Midbrain (tissue), 1 donor: ENCODE measurements at regions not wholly inside any gene's neighbourhood (a gene's known extent, or its start where the extent isn't known, plus 50 kb on each side); places are given as distances from the start of the nearest gene placed in this dataset.

Experiments used
- DNase-seq: peaks from one replicate; lab custom pipeline; 2025; lab: John Stamatoyannopoulos, UW

DNA sequence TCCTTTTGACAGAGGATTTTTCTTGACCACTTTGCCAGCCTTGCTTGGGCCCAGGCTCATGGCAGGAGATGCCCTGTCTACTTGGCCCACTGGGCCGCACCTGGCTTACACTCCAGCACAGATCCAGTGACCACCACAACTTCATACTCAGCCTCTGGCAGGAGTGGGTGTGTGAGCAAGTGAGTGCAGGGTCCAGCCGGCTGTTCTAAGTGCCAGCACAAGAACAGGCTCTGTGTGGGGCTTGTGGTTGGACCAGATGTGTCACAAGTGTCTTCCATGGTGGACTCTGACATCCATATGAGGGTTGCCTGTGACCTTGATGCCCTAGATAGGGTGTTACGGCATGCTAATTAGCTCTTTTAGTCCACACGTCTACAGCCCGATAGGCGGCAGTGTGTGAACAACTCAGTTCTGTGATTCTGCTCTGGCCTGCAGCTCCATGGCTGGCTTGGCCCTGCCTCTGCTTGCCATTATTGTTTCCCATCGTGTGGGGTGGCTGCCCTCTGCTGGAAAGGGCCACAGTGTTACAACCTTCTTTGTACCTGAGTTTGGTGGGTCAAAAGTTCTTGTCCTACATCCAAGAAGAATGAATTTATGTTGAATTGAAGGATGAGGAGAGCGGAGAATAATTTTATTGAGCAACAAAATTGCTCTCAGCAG is 1089.1 kb downstream of the SLC6A15 start:
- DNase-seq: no peak

DNA sequence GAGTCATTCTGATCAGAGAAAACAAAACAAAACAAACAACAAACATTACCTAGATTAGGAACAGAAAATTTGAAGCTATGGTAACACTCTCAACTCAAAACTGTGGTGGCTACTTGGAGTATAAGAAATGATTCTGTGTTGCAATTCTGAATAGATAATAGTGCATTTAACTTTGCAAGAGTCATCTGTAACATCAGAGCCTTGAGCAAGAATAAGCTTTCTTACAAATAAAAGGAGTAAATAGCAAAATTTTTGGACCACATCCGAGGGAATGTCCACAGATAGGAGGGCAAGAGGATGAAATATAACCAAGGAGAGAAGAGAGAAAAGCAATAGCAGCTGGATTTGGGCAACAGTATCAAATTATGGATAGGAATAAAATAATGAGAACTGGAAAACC is 1090.6 kb downstream of the SLC6A15 start:
- no peak for DNase-seq

DNA sequence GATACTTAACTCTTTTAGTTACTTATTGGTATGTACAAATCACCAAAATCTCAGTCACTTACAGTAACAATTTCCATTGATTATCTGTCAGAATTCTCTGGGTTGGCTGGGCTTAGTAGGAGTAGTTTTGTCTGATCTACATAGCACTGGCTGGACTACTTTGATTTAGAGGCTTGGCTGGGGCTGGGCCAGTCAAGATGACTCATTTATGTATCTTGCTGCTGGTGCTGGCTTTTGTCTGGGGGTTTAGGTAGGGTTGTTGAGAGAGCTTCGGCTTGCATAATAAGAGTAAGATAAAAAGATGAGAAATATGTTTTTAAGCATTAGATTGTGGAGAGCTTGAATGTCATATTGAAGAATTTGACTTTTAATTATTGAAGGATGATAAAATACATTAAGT is 1093.7 kb downstream of the SLC6A15 start:
- DNase-seq: no peak

DNA sequence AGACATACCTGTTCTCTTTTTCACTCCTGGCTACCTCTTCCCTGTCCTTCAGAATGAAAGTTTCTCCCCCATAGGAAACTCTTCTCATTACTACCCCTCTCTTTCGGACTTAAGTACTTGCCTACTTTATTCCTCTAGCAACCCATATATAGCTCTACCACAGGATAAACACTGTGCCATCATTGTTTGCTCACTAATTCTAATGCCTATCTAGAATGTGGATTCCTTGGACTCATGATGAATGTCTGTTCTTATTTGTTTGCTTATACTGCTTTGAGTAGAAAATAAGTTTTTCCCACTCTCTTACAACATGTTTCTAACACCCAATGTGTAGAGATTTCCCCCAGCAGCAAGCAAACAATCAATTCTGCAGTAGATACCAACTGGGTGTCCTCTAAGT is 1094.9 kb downstream of the SLC6A15 start:
- no peak for DNase-seq

DNA sequence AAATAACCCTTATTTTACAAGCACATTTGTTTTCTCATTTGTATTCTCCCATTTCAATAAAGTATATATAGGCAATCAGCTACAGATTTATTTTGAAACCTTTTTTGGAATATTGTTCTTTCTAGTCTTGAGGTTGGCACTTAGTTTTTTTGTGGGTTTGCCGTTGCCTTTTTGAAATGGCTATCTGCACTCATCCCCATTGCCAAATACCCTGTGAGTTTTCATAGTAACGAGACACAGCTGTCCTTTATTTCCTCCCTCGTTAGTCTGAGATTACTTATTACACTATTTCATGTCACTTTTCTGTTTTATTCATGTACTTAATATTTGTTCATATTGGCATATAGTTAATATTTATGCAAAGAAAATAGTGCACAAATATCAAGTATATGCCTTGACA is 1104.0 kb downstream of the SLC6A15 start:
- DNase-seq: no peak

DNA sequence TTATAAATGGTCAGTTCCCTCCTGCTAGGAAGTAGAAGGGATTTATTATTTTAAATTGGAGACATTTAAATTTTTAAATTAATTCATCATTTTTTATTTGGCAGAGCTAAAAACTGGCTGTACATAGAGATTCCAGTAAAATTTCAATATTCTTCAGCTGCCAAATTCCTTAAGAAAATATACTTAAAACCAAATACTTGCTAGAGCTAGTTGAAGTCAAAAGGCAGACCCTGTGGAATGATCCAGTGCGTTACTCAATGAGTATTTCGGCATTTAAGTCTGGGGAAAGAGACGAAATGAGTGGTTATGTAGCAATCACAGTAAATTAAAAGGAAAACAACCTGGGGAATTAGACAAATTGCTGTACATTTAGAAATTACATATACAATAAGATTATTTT is 1104.7 kb downstream of the SLC6A15 start:
- DNase-seq: no peak

DNA sequence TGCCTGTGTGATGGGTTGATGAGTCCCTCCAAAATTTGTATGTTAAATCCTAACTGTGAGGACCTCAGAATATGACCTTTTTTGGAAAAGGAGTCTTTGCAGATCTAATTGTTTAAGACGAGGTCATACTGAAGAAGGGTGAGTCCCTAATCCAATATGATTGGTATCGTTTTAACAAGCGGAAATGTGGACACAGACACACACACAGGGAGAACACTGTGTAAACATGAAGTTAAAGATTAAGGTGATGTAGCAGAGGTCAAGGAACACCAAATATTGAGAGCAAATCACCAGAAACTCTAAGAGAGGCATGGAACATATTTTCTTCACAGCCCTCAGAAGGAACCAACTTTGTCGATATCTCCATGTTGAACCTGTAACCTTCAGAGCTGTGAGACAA is 1106.7 kb downstream of the SLC6A15 start:
- no peak for DNase-seq

DNA sequence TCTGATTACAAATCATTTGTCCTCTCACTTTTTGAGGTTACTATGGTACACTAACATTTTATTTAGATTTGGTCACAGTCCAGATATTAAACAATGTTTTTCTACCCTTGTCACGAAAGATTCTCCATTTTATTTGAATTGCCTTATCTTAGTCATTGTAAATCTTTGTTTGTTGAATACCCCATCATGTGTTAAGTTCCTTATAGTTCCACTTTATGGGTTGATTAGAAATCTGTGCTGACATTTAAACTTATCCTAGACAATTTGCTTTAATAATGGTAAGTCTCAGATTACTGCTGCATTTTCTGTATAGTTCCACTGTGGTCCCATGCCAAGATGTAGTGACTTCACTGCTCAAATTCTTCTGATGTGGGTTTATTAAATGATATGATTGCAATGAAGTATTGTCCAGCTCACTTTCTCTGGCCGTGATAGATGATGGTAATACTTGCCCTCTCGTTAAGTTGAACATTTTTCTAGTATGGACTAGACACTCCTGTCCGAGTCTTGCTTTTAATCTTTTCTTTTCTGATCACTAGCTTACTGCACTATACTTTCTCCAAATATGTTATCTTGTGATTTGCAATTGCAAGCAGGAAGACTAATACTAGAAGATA is 1107.3 kb downstream of the SLC6A15 start:
- DNase-seq: no peak

DNA sequence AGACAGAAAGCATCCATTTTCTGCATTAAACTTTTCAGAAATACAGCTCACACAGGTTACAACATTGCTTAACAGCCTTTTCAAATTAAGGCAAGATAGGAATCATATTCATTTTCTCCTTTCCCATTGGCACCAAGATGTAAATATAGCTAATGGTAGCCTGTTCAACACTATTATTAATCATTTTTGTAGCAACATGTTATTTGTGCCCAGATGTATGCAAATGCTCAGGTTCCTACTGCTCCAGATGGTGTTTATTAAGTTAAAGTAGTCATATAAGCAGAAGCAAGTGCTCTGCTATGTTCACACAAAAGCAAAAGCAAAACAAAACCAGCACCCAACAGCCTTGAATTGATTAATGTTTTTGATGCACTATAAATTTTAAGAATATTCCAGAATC is 1110.6 kb downstream of the SLC6A15 start:
- no peak for DNase-seq

DNA sequence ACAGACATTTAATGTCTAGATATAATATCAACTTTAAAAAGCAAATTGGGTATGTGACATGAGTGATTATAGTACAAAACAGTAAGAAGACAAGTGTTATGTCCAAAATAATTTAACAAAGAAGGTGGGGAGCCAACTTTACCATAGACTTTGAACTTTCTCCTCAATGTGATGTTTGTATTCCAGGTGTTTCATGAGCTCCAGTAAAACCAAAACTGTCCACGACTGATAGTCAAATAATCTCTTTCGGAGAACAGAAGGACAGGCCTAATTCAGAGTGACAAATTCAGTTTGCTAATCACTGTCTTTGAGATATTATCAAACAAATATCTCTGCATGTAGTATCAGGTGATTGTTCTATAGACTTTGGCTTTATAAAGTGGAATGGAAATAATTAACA is 1112.6 kb downstream of the SLC6A15 start:
- DNase-seq: no peak

DNA sequence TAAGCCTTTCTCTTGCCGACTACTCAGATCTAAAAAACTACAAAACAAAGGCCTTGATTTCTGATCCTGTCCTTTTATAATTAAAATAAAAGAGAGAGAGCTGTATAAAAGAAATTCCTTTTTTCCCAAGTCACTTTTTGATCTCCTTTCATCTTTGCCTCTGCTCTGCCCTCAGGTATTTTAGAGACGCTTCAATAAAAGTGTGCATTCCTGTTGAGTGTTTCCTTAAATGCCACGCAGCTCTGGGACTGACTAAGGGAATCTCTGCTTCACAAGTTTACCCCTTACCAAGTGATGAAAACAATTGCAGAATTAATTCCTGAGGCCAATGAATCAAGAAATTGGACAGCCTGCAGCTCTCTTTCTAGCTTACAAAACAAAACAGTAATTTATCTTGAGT is 1109.8 kb downstream of the TMTC2 start:
- DNase-seq: no peak

DNA sequence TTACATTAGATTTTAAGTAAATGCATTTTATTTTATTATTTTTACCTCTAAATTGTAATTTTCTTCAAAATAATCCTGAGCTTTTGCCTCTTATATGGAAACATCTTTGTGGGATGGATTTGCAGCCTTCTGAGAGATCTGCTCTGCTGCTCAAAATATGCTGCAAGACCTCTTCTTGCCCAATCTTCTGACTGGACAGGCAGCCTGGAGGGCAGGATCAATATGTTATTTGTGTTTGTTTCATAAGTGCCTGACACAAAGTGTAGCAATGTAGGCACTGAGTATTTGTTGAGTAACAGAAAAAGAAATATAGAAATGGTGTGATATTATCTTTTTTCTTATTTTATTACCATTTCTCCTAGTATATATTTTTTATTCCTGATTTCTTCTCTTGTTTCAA is 1106.9 kb downstream of the TMTC2 start:
- no peak for DNase-seq

DNA sequence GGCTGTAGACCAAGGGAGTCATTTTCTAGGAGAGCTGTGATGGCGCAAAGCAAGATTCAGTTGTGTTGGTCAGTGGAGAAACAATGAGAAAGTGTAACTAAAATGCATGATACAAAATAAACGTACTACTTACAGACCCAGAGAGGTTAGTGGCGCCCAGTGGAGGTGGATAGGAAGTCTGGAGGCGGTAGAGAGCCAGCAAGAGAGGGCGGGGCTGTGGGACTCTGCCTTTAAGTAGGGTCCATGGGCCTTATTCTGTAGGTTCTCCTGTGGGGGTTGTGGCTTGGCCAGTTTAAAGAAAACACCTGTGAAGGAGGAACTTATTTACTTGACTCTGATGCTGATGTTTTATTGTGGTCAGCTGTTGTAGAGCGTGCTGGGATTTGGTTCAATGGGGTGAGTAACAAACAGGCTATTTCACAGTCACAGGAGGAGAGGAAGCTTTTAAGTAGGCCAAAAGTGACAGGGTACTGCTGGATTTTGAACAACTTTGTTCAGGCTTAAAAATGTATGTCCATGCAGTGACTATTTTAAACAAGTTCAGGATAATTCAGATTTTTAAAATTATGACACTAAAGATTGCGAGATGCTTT is 1097.7 kb downstream of the TMTC2 start:
- DNase-seq: no peak

DNA sequence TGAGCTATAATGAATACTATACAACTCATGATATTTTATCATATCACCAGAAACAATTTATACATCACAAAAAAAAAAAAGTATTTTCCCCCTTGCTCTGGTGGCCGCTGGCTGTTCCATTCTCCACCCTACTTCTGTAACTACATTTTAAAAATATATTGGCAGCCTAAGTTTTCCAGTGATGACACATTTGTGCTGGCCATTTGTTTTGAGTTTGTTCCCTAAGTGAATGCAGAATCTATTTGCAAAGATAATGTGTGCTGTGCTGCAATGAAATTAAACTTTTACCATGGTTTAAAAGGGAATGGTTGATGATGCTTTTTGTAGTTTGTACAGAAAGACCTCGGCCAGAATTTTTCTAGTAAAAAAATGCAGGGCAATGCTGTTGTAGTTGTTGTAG is 1092.8 kb downstream of the TMTC2 start:
- no peak for DNase-seq

DNA sequence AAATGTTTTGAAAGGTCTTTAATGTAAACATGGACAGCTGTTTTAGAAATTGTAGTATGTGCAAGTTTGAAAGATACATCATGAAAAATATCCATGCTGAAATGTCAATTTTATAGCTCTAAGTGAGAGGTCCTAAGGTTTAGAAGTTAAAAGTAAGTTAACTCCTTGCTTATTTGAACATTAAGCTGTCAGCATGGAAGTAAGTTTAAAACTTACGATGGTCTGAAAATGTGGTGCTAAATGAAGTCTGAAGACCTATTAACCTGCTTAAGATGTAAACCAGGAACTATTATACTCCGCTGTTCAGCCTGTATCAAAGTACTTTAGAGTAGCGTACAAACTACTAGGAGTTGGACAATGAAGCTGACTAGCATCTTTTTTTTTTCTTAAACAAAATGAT is 1082.4 kb downstream of the TMTC2 start:
- no peak for DNase-seq

DNA sequence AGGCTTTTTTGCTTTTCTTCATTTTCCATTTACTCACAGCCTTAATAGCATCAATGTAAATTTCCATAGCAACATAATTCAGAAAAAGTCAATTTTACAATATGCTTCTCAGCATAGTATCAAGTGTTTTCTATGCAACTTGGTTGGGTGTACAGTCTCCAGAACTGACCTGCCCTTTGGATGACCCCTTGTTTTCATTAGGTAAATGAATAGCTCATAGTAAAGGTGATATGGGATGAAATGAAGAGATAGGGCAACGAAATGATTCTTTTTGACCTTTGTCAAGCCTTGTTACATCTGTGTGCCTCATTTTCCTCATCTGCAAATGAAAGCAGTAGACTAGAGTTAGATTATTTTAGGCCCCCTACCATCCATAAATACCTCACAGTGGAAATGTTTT is 1081.0 kb downstream of the TMTC2 start:
- no peak for DNase-seq

DNA sequence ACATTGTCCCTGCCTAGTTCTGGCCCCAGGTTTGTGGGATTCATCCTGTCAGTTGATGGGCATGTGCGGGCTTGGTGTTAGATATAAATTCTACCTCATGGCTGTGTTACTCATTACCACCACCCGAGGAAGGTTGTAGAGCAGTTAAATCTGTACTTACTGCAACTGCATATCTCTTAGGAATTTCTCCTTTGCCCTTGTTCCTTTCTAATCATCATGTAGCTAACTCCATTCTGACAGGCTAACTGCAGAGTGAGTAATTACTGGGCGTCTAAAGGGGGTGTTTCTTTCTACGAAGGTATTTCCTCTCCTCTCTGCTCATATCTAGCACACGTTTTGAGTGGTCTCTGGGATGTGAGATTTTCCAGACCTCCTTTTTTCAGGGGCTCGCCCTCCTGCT is 1076.7 kb downstream of the TMTC2 start:
- DNase-seq: no peak

DNA sequence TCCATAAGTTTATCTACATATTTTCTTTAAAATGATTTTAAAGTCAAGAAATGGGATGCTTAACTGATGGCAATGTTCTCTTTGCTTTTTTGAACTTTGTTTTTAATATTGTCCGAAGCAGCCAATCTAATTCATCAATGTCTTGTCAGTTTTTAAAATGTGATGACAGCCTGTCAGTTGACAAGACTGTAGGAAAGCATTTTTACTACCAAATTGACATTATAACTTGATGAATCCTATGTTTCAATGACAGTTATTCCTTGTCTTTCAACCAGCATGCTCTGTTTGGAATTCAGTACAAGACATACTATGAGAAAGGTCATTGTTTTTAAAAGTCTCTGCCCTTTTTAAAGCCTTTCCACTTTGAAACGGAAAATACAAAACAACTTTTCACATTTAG is 1073.2 kb downstream of the TMTC2 start:
- DNase-seq: no peak

DNA sequence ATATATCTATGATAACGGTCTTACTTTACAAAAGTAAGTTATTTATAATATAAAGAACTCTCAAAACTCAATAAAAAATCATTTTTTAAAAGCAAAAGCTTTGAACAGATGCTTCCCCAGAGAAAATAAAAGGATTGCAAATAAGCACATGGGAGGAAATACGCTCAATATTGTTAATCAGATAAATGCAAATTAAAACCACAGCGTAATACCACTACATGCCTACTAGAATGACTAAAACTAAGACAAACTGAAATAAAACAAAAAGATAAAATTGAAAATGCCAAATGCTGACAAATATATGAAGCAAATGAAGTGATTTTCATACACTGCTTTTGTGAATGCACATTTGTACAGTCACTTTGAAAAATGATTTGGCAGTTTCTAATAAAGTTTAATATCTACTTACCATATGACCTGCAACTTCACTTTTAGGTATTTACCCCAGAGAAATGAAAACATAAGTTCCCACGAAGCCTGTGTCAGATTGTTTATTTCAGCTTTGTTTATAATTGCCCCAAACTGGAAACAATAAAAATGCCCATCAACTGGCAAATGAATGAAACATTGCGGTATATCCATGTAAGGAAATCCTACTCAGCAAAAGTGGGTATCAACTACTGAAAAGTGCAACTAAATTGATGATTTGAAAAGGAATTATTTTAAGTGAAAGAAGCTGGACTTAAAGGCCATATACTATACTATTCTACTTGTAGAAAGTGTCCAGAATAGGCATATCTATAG is 1072.4 kb downstream of the TMTC2 start:
- DNase-seq: no peak

DNA sequence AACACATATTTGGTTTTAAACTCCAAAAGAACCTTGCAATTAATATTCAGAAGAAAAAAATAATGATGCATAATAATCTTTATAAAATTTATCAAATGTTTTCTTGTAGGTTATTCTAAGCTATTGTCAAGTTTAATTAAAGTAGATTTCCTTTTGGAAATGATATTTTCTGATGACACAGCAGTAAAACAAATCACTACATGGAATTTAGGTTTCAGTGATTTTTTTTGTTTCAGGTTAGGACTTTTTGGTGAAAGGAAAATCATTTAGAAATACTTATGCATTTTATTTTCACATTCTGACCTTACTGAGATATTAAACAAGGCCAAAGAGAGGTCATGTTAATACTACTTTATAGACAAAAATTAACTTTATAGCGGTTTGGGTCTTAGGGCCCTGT is 1067.2 kb downstream of the TMTC2 start:
- no peak for DNase-seq

DNA sequence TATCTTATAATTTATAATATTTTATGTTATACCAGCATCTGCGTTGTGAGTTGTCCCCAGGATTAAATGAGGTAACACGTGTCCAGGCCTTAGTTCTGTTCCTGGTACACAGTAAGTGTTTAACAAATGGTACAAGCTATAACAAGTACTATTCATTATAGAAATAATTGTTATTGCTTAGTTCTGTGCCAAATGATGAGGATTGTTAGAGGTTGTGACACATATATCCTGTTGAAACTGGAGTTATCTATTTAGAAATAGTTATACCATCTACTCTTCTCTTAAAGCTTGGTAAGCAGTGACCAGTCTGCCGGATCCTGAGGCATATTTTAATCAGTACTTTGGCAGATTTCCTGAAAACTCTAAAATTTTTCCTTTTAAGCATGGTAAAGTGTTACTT is 1066.5 kb downstream of the TMTC2 start:
- no peak for DNase-seq

DNA sequence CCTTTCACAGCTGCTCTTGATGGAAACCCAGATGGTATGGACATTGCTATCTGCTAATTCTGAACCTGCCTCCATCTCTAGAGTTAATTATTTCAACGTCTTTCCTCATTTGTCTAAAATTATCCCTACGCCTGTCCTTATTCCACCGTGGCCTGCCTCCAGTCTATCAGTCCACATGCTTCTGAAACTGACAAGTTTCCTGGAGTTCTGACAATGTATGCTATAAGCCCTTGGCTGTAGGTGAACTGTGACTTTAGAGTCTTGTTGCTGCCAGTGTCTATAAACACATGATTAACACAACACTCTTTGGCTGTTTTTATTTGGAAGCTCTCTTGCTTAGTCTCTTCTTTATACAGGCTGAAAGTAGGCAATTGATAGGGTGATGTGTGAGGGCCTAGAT is 1052.9 kb downstream of the TMTC2 start:
- DNase-seq: no peak

DNA sequence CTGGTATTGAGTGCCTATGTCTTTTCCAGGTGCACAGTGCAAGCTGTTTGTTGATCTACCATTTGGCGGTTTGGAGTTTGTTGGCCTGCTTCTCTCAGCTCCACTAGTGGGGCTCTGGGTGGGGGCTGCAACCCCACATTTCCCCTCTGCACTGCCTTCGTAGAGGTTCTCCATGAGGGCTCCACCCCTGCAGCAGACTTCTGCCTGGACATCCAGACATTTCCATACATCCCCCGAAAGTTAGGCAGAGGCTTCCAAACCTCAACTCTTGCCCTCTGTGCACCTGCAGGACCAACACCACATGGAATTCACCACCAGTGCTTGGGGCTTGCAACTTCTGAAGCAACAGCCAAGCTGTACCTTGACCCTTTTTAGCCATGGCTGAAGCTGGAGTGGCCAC is 1024.1 kb downstream of the TMTC2 start:
- DNase-seq: no peak
